Right lobe of liver (tissue), 4 donors: ENCODE measurements at regions not wholly inside any gene's neighbourhood (a gene's known extent, or its start where the extent isn't known, plus 50 kb on each side); places are given as distances from the start of the nearest gene placed in this dataset.

Source experiments
- POLR2A ChIP-seq: fragments of 450-650 bp; IDR thresholded peaks from one replicate; pipeline ENCODE4 v1.6.1; 2017; ENCODE audit warnings: antibody characterized with exemption, mild to moderate bottlenecking
- TF ChIP-seq, protein P1 (sequence below), 4 donors: fragments of 200-600 bp in 3 of 4; fragments of 450-650 bp in 1 of 4; IDR thresholded peaks; one replicate each; pipeline versions ENCODE4 v1.5.1 to v1.8.0; 2016 to 2022; ENCODE audit warnings: antibody characterized with exemption in 4 of 4, mild to moderate bottlenecking in 2 of 4
- donor health status: DM: no; HTN: no; CAD: no.
- donor health status: DM: no; HTN: no; CAD: no.
- donor health status: DM: no; HTN: yes; CAD: no.

- TF ChIP-seq, protein P1, sequence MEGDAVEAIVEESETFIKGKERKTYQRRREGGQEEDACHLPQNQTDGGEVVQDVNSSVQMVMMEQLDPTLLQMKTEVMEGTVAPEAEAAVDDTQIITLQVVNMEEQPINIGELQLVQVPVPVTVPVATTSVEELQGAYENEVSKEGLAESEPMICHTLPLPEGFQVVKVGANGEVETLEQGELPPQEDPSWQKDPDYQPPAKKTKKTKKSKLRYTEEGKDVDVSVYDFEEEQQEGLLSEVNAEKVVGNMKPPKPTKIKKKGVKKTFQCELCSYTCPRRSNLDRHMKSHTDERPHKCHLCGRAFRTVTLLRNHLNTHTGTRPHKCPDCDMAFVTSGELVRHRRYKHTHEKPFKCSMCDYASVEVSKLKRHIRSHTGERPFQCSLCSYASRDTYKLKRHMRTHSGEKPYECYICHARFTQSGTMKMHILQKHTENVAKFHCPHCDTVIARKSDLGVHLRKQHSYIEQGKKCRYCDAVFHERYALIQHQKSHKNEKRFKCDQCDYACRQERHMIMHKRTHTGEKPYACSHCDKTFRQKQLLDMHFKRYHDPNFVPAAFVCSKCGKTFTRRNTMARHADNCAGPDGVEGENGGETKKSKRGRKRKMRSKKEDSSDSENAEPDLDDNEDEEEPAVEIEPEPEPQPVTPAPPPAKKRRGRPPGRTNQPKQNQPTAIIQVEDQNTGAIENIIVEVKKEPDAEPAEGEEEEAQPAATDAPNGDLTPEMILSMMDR (IDR thresholded peaks at IDR 0.05) = no peak
- TF ChIP-seq POLR2A = no peak
These were observed 101.3 kb upstream of the DPH6 start for GRCh38 chr15:35647303-35647702.
